ENCODE measurements at regions not wholly inside any gene's neighbourhood (a gene's known extent, or its start where the extent isn't known, plus 50 kb on each side); places are given as distances from the start of the nearest gene placed in this dataset.

DNA sequence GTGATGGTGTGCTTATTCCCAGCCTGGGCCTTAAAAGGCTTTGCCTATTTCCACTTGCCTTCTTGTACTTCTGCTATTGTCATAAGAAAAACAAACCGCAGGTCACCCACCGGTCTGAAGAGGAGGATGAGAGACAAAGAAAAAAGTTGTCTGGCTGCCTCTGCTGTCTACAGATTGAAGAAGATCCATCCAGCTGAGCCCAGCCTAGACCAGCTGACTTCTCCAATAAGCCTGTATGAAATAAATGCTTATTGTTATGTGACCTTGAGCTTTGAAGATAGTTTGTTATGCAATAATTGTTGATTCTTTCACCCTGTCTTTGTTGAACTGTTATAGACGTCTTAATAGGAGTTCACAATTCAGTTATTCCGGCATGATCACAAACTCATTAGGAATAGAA lies 223.8 kb upstream of the PRSS16 start:
- no peak for TF ChIP-seq BHLHE40 (IDR thresholded peaks at IDR 0.05; ENCODE audit: low read depth, low read length)
- TF ChIP-seq, protein P1, sequence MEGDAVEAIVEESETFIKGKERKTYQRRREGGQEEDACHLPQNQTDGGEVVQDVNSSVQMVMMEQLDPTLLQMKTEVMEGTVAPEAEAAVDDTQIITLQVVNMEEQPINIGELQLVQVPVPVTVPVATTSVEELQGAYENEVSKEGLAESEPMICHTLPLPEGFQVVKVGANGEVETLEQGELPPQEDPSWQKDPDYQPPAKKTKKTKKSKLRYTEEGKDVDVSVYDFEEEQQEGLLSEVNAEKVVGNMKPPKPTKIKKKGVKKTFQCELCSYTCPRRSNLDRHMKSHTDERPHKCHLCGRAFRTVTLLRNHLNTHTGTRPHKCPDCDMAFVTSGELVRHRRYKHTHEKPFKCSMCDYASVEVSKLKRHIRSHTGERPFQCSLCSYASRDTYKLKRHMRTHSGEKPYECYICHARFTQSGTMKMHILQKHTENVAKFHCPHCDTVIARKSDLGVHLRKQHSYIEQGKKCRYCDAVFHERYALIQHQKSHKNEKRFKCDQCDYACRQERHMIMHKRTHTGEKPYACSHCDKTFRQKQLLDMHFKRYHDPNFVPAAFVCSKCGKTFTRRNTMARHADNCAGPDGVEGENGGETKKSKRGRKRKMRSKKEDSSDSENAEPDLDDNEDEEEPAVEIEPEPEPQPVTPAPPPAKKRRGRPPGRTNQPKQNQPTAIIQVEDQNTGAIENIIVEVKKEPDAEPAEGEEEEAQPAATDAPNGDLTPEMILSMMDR (IDR thresholded peaks at IDR 0.05) = no peak
- no peak for TF ChIP-seq CHD4 (IDR thresholded peaks at IDR 0.05; ENCODE audit: borderline replicate concordance)
- no peak for TF ChIP-seq HDAC2 (IDR thresholded peaks at IDR 0.05)

Measured in A549 (cell line).